Neuronal stem cell (in vitro differentiated cells): ENCODE measurements at regions not wholly inside any gene's neighbourhood (a gene's known extent, or its start where the extent isn't known, plus 50 kb on each side); places are given as distances from the start of the nearest gene placed in this dataset.
A peak's percentile ranks its signal among the peaks of the same experiment; 100 is the strongest.

Source experiments
- DNase-seq: peaks from one replicate; pipeline ENCODE4 v3.0.0-alpha.2; 2013; ENCODE audit warnings: low spot score
- H2AFZ ChIP-seq: one replicate; pipeline ENCODE4 v1.6.1; 2013; ENCODE audit warnings: mild to moderate bottlenecking, low read length, inconsistent platforms
- H2AK5ac ChIP-seq: 2 replicates; pipeline ENCODE4 v1.6.1; 2013; ENCODE audit warnings: low read depth, mild to moderate bottlenecking, inconsistent platforms, low read length, moderate library complexity, mixed read lengths
- H2BK120ac ChIP-seq: 2 replicates; pipeline ENCODE4 v1.6.1; 2013; ENCODE audit warnings: low read depth, mild to moderate bottlenecking, inconsistent platforms, low read length, moderate library complexity, mixed read lengths
- H2BK12ac ChIP-seq: one replicate; pipeline ENCODE4 v1.6.1; 2013; ENCODE audit warnings: low read length, inconsistent platforms
- H2BK15ac ChIP-seq: 2 replicates; pipeline ENCODE4 v1.6.1; 2013; ENCODE audit warnings: mild to moderate bottlenecking, low read length, inconsistent platforms, mixed read lengths
- H2BK5ac ChIP-seq: one replicate; pipeline ENCODE4 v1.6.1; 2013; ENCODE audit warnings: inconsistent platforms, mild to moderate bottlenecking, low read length, moderate library complexity
- H3K14ac ChIP-seq: one replicate; pipeline ENCODE4 v1.6.1; 2013; ENCODE audit warnings: low read length, inconsistent platforms
- H3K18ac ChIP-seq: 2 replicates; pipeline ENCODE4 v1.6.1; 2013; ENCODE audit warnings: low read length, inconsistent platforms
- H3K23ac ChIP-seq: 2 replicates; pipeline ENCODE4 v1.6.1; 2013; ENCODE audit warnings: low read depth, mild to moderate bottlenecking, mixed read lengths, low read length, inconsistent platforms; ENCODE audit not compliant: poor library complexity
- H3K27ac ChIP-seq: replicated peaks from 3 replicates; pipeline ENCODE4 v1.5.1; 2013; ENCODE audit warnings: low read length, inconsistent platforms
- H3K27me3 ChIP-seq, 3 experiments: 2 replicates each; pipeline ENCODE4 v1.6.1; 2013; ENCODE audit warnings: low read length in 3 of 3, mild to moderate bottlenecking in 2 of 3, inconsistent platforms in 1 of 3, low read depth in 1 of 3, mixed read lengths in 1 of 3, moderate library complexity in 1 of 3; ENCODE audit not compliant: control insufficient read depth in 3 of 3, insufficient read depth in 3 of 3
- H3K36me3 ChIP-seq, 2 donors: replicated peaks in 1 of 2; 2 replicates each; pipeline ENCODE4 v1.6.1; 2013; ENCODE audit warnings: low read length in 2 of 2; ENCODE audit not compliant: control insufficient read depth in 2 of 2, insufficient read depth in 2 of 2
- H3K4ac ChIP-seq: 2 replicates; pipeline ENCODE4 v1.6.1; 2013; ENCODE audit warnings: inconsistent platforms, mild to moderate bottlenecking, low read length, moderate library complexity
- H3K4me1 ChIP-seq, 2 donors: 1 replicate in 1 of 2; 2 replicates in 1 of 2; pipeline ENCODE4 v1.6.1; 2013; ENCODE audit warnings: low read length in 2 of 2, low read depth in 1 of 2; ENCODE audit not compliant: control insufficient read depth in 2 of 2, insufficient read depth in 1 of 2
- H3K4me2 ChIP-seq: one replicate; pipeline ENCODE4 v1.6.1; 2013; ENCODE audit warnings: mild to moderate bottlenecking, low read length, inconsistent platforms; ENCODE audit not compliant: insufficient read depth, poor library complexity, severe bottlenecking
- H3K4me3 ChIP-seq, 2 donors: 2 replicates each; pipeline ENCODE4 v1.5.1; 2013; ENCODE audit warnings: low read length in 2 of 2, mild to moderate bottlenecking in 2 of 2, inconsistent platforms in 1 of 2, moderate library complexity in 1 of 2
- H3K79me1 ChIP-seq: one replicate; pipeline ENCODE4 v1.6.1; 2013; ENCODE audit warnings: low read depth, mild to moderate bottlenecking, inconsistent platforms, low read length, moderate library complexity
- H3K9ac ChIP-seq: one replicate; pipeline ENCODE4 v1.6.1; 2013; ENCODE audit warnings: mild to moderate bottlenecking, low read depth, low read length, inconsistent platforms; ENCODE audit not compliant: poor library complexity
- H3K9me3 ChIP-seq, 2 donors: replicated peaks in 1 of 2; 2 replicates each; pipeline versions ENCODE3 to v1.6.1; 2013; ENCODE audit warnings: low read length in 2 of 2, mild to moderate bottlenecking in 2 of 2, inconsistent platforms in 1 of 2, low read depth in 1 of 2, mixed read lengths in 1 of 2, moderate library complexity in 1 of 2; ENCODE audit not compliant: control insufficient read depth in 2 of 2, insufficient read depth in 1 of 2
- H4K8ac ChIP-seq: one replicate; pipeline ENCODE4 v1.6.1; 2013; ENCODE audit warnings: low read depth, mild to moderate bottlenecking, inconsistent platforms, low read length, moderate library complexity
- H4K91ac ChIP-seq: one replicate; pipeline ENCODE4 v1.6.1; 2013; ENCODE audit warnings: low read length, low read depth, mild to moderate bottlenecking, inconsistent platforms; ENCODE audit not compliant: poor library complexity
- WGBS, 2 donors: extraction: QIAGEN DNeasy Blood & Tissue Kit; methylation state at CpG; one replicate each; pipeline ENCODE4 v1.1.7; 2013; ENCODE audit warnings: missing lambda C conversion rate in 2 of 2, mixed read lengths in 1 of 2; ENCODE audit not compliant: insufficient read length in 2 of 2, insufficient replicate concordance in 1 of 2; ENCODE audit errors: extremely low coverage in 2 of 2; 5-methylcytosine and 5-hydroxymethylcytosine counted together

- H3K27me3 ChIP-seq: no peaks in the 10 kb centered on the region
- H2BK120ac ChIP-seq: no peak overlapping the region
- peak overlapping the region; percentile 48 for H2AFZ ChIP-seq
- H3K79me1 ChIP-seq: no peaks in the 10 kb centered on the region
- no peak overlapping the region for H3K4me2 ChIP-seq
- no peak overlapping the region for H2AK5ac ChIP-seq
- no peak overlapping the region for H2BK15ac ChIP-seq
- H3K9ac ChIP-seq: no peak overlapping the region
- H4K8ac ChIP-seq: no peak overlapping the region
- H3K27ac ChIP-seq: no peak overlapping the region
- H3K9me3 ChIP-seq: no peaks in the 10 kb centered on the region
- no peak overlapping the region for H2BK12ac ChIP-seq
- no peak overlapping the region for H2BK5ac ChIP-seq
- H3K36me3 ChIP-seq: no peaks in the 10 kb centered on the region
- no peak for DNase-seq
- no peak overlapping the region for H4K91ac ChIP-seq
- no peak overlapping the region for H3K14ac ChIP-seq
- no CpG with 5 or more reads among the region's 2 CpGs for WGBS, 2 donors
- peaks cover 9 to 13% of the 10 kb centered on the region in 2 donors for H3K4me1 ChIP-seq
- H3K23ac ChIP-seq: no peak overlapping the region
- H3K4ac ChIP-seq: no peak overlapping the region
- H3K18ac ChIP-seq: no peak overlapping the region
- H3K4me3 ChIP-seq: no peak overlapping the region
Observed at GRCh38 chr6:97816526-97816925, 533.5 kb upstream of the MMS22L start.

GRCh38 chr6:97819710-97820109 is 536.7 kb upstream of the MMS22L start:
- peak; percentile 14 for DNase-seq
- WGBS, 2 donors: no CpG with 5 or more reads among the region's 3 CpGs
- Histone ChIP-seq H3K27me3 (no peaks in the 10 kb centered on the region), H3K4me1 (peaks cover 4 to 9% of the 10 kb centered on the region in 2 donors), H3K9ac (no peak overlapping the region), H3K23ac (no peak overlapping the region), H3K4ac (no peak overlapping the region), H4K8ac (no peak overlapping the region), H2BK5ac (no peak overlapping the region), H3K14ac (no peak overlapping the region), H3K27ac (no peak overlapping the region), H2BK15ac (no peak overlapping the region), H2AFZ (peak overlapping the region; percentile 86), H4K91ac (no peak overlapping the region), H2BK12ac (no peak overlapping the region), H2BK120ac (no peak overlapping the region), H3K4me2 (no peak overlapping the region), H3K79me1 (no peaks in the 10 kb centered on the region), H3K18ac (no peak overlapping the region), H3K9me3 (no peaks in the 10 kb centered on the region), H3K4me3 (no peak overlapping the region), H3K36me3 (no peaks in the 10 kb centered on the region), H2AK5ac (no peak overlapping the region)

- Histone ChIP-seq H2BK15ac (no peak overlapping the region), H3K9ac (no peak overlapping the region), H2BK120ac (no peak overlapping the region), H4K91ac (no peak overlapping the region), H4K8ac (no peak overlapping the region), H2BK12ac (no peak overlapping the region), H3K4me3 (no peak overlapping the region), H3K14ac (no peak overlapping the region), H3K4ac (no peak overlapping the region), H3K23ac (no peak overlapping the region), H3K4me1 (peaks cover 2 to 9% of the 10 kb centered on the region in 2 donors), H3K27ac (no peak overlapping the region), H3K27me3 (no peaks in the 10 kb centered on the region), H3K4me2 (no peak overlapping the region), H3K18ac (no peak overlapping the region), H3K9me3 (no peaks in the 10 kb centered on the region), H2AK5ac (no peak overlapping the region), H3K36me3 (no peaks in the 10 kb centered on the region), H2BK5ac (no peak overlapping the region), H3K79me1 (no peaks in the 10 kb centered on the region), H2AFZ (peak overlapping the region; percentile 86)
- no CpG with 5 or more reads among the region's 5 CpGs for WGBS, 2 donors
- DNase-seq: no peak
Observed at GRCh38 chr6:97820400-97820799, 537.4 kb upstream of the MMS22L start.

DNA sequence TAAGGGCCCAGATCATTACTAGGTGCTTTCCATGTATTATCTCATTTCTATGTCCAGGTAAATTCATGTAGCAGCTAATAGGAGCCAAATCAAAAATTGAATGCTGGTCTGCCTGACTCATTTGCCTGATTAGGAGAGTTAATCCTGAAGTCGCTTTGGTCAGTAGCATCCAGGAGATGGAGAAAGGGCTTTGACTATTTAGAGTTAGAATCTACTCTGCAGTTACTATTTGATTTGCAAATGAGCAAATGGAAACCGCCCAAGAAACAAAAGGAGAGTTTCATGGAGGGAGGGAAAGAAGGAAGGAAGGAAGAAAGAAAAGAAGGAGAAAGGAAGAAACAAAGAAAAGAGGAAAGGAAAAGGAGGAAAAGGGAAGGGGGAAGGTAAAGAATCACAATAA is 539.6 kb upstream of the MMS22L start:
- no peak for DNase-seq
- Histone ChIP-seq H3K4me1 (peaks cover 1 to 9% of the 10 kb centered on the region in 2 donors), H3K14ac (no peak overlapping the region), H3K36me3 (no peaks in the 10 kb centered on the region), H3K4me3 (no peak overlapping the region), H2AK5ac (no peak overlapping the region), H3K27me3 (no peaks in the 10 kb centered on the region), H2BK12ac (no peak overlapping the region), H3K4me2 (no peak overlapping the region), H2BK15ac (no peak overlapping the region), H3K9me3 (no peaks in the 10 kb centered on the region), H2AFZ (no peak overlapping the region), H3K18ac (no peak overlapping the region), H3K4ac (no peak overlapping the region), H3K79me1 (no peaks in the 10 kb centered on the region), H4K91ac (no peak overlapping the region), H3K23ac (no peak overlapping the region), H2BK5ac (no peak overlapping the region), H4K8ac (no peak overlapping the region), H2BK120ac (no peak overlapping the region), H3K9ac (no peak overlapping the region), H3K27ac (no peak overlapping the region)
- WGBS, 2 donors: no CpG with 5 or more reads among the region's 2 CpGs
